Trophoblast cell (in vitro differentiated cells and primary cell): ENCODE measurements at regions not wholly inside any gene's neighbourhood (a gene's known extent, or its start where the extent isn't known, plus 50 kb on each side); places are given as distances from the start of the nearest gene placed in this dataset.

Experiments used
- DNase-seq, 2 donors: peaks; one replicate each; pipeline ENCODE4 v3.0.0-alpha.2; 2016
- H2AFZ ChIP-seq: 2 replicates; pipeline ENCODE4 v1.6.1; 2013; ENCODE audit warnings: low read length, moderate library complexity, mild to moderate bottlenecking; ENCODE audit not compliant: insufficient read depth, poor library complexity
- H2AK5ac ChIP-seq: 2 replicates; pipeline ENCODE4 v1.6.1; 2013; ENCODE audit warnings: mild to moderate bottlenecking, low read length
- H2BK120ac ChIP-seq: 2 replicates; pipeline ENCODE4 v1.6.1; 2013; ENCODE audit warnings: low read length, mild to moderate bottlenecking, moderate library complexity; ENCODE audit not compliant: insufficient read depth, poor library complexity
- H2BK12ac ChIP-seq: 2 replicates; pipeline ENCODE4 v1.6.1; 2013; ENCODE audit warnings: mild to moderate bottlenecking, low read length, moderate library complexity
- H2BK5ac ChIP-seq: 2 replicates; pipeline ENCODE4 v1.6.1; 2013; ENCODE audit warnings: low read length, low read depth, moderate library complexity, mild to moderate bottlenecking; ENCODE audit not compliant: poor library complexity
- H3K14ac ChIP-seq: 2 replicates; pipeline ENCODE4 v1.6.1; 2013; ENCODE audit warnings: mild to moderate bottlenecking, low read length
- H3K18ac ChIP-seq: 2 replicates; pipeline ENCODE4 v1.6.1; 2013; ENCODE audit warnings: mild to moderate bottlenecking, low read length
- H3K23ac ChIP-seq: 2 replicates; pipeline ENCODE4 v1.6.1; 2013; ENCODE audit warnings: low read length
- H3K27ac ChIP-seq: 2 replicates; pipeline ENCODE4 v1.5.1; 2013; ENCODE audit warnings: low read depth, mild to moderate bottlenecking, inconsistent platforms, low read length, moderate library complexity
- H3K27me3 ChIP-seq: 2 replicates; pipeline ENCODE4 v1.6.1; 2013; ENCODE audit warnings: inconsistent platforms, mild to moderate bottlenecking, low read length, moderate library complexity; ENCODE audit not compliant: insufficient read depth
- H3K36me3 ChIP-seq, 2 experiments: 1 replicate in 1 of 2; 2 replicates in 1 of 2; pipeline ENCODE4 v1.6.1; 2013; ENCODE audit warnings: low read length in 2 of 2, mild to moderate bottlenecking in 2 of 2, moderate library complexity in 1 of 2; ENCODE audit not compliant: insufficient read depth in 2 of 2, control insufficient read depth in 1 of 2
- H3K4ac ChIP-seq: 2 replicates; pipeline ENCODE4 v1.6.1; 2013; ENCODE audit warnings: low read depth, mild to moderate bottlenecking, low read length, moderate library complexity
- H3K4me1 ChIP-seq, 2 experiments: 1 replicate in 1 of 2; 2 replicates in 1 of 2; pipeline ENCODE4 v1.6.1; 2013; ENCODE audit warnings: low read length in 2 of 2, mild to moderate bottlenecking in 2 of 2, moderate library complexity in 1 of 2; ENCODE audit not compliant: insufficient read depth in 2 of 2, control insufficient read depth in 1 of 2
- H3K4me2 ChIP-seq: 2 replicates; pipeline ENCODE4 v1.6.1; 2013; ENCODE audit warnings: inconsistent platforms, mild to moderate bottlenecking, low read length, moderate library complexity
- H3K4me3 ChIP-seq: 2 replicates; pipeline ENCODE4 v1.5.1; 2013; ENCODE audit warnings: mild to moderate bottlenecking, low read depth, low read length, inconsistent platforms
- H3K79me1 ChIP-seq: one replicate; pipeline ENCODE4 v1.6.1; 2013; ENCODE audit warnings: low read length
- H3K79me2 ChIP-seq: 2 replicates; pipeline ENCODE4 v1.6.1; 2013; ENCODE audit warnings: low read length, mild to moderate bottlenecking; ENCODE audit not compliant: control insufficient read depth, insufficient read depth, poor library complexity
- H3K9ac ChIP-seq: 2 replicates; pipeline ENCODE4 v1.6.1; 2013; ENCODE audit warnings: mild to moderate bottlenecking, low read length
- H3K9me3 ChIP-seq: 2 replicates; pipeline ENCODE4 v1.6.1; 2013; ENCODE audit warnings: low read depth, mild to moderate bottlenecking, control low read depth, inconsistent platforms, low read length; ENCODE audit not compliant: insufficient read depth
- H4K12ac ChIP-seq: 2 replicates; pipeline ENCODE4 v1.6.1; 2013; ENCODE audit warnings: low read depth, mild to moderate bottlenecking, low read length, moderate library complexity
- H4K8ac ChIP-seq: 2 replicates; pipeline ENCODE4 v1.6.1; 2013; ENCODE audit warnings: low read depth, mild to moderate bottlenecking, low read length, moderate library complexity
- H4K91ac ChIP-seq: one replicate; pipeline ENCODE4 v1.6.1; 2013; ENCODE audit warnings: low read depth, mild to moderate bottlenecking, low read length, moderate library complexity
- WGBS: extraction: QIAGEN DNeasy Blood & Tissue Kit; methylation state at CpG from one replicate; pipeline ENCODE4 v1.1.7; 2013; ENCODE audit warnings: missing lambda C conversion rate; ENCODE audit not compliant: insufficient read length, insufficient coverage; ENCODE audit errors: extremely low coverage; 5-methylcytosine and 5-hydroxymethylcytosine counted together

GRCh38 chr13:73334445-73334844 lies 275.6 kb downstream of the KLF5 start:
- Histone ChIP-seq H3K18ac (no peak overlapping the region), H2BK12ac (no peak overlapping the region), H2AFZ (no peak overlapping the region), H3K14ac (no peak overlapping the region), H3K79me2 (no peaks in the 10 kb centered on the region), H3K27me3 (no peaks in the 10 kb centered on the region), H3K4ac (no peak overlapping the region), H3K23ac (no peak overlapping the region), H3K36me3 (no peaks in the 10 kb centered on the region), H2AK5ac (no peak overlapping the region), H4K8ac (no peak overlapping the region), H3K79me1 (peaks cover 4% of the 10 kb centered on the region), H3K27ac (no peak overlapping the region), H2BK120ac (no peak overlapping the region), H3K9me3 (no peaks in the 10 kb centered on the region), H3K4me2 (no peak overlapping the region), H3K9ac (no peak overlapping the region), H3K4me3 (no peak overlapping the region), H3K4me1 (peaks cover 0 to 5% of the 10 kb centered on the region in 2 experiments), H4K91ac (no peak overlapping the region), H4K12ac (no peak overlapping the region), H2BK5ac (no peak overlapping the region)
- DNase-seq, result peak; percentile 39 to 68
- no CpG with 5 or more reads among the region's 4 CpGs for WGBS

GRCh38 chr13:73331556-73331955 lies 272.8 kb downstream of the KLF5 start:
- no peaks in the 10 kb centered on the region for H3K4me1 ChIP-seq
- H3K79me1 ChIP-seq, result peaks cover 2% of the 10 kb centered on the region
- H3K9me3 ChIP-seq, result no peaks in the 10 kb centered on the region
- no peaks in the 10 kb centered on the region for H3K36me3 ChIP-seq
- H3K4me3 ChIP-seq, result no peak overlapping the region
- H3K9ac ChIP-seq, result no peak overlapping the region
- DNase-seq, result no peak
- H3K27ac ChIP-seq, result no peak overlapping the region
- no peak overlapping the region for H3K14ac ChIP-seq
- H3K79me2 ChIP-seq, result no peaks in the 10 kb centered on the region
- H2AK5ac ChIP-seq, result no peak overlapping the region
- no peak overlapping the region for H3K4ac ChIP-seq
- no peak overlapping the region for H4K91ac ChIP-seq
- no peak overlapping the region for H2AFZ ChIP-seq
- H3K27me3 ChIP-seq, result no peaks in the 10 kb centered on the region
- WGBS, result no CpG with 5 or more reads among the region's 1 CpG
- H2BK120ac ChIP-seq, result no peak overlapping the region
- H3K4me2 ChIP-seq, result no peak overlapping the region
- H4K8ac ChIP-seq, result no peak overlapping the region
- no peak overlapping the region for H4K12ac ChIP-seq
- H2BK12ac ChIP-seq, result no peak overlapping the region
- no peak overlapping the region for H3K23ac ChIP-seq
- H2BK5ac ChIP-seq, result no peak overlapping the region
- H3K18ac ChIP-seq, result no peak overlapping the region

- H3K9me3 ChIP-seq, result no peaks in the 10 kb centered on the region
- no peaks in the 10 kb centered on the region for H3K36me3 ChIP-seq
- no peak for DNase-seq
- no peak overlapping the region for H4K12ac ChIP-seq
- no peak overlapping the region for H3K14ac ChIP-seq
- no peak overlapping the region for H3K9ac ChIP-seq
- no peak overlapping the region for H3K18ac ChIP-seq
- H2BK120ac ChIP-seq, result no peak overlapping the region
- no peaks in the 10 kb centered on the region for H3K79me1 ChIP-seq
- H3K27me3 ChIP-seq, result no peaks in the 10 kb centered on the region
- H3K79me2 ChIP-seq, result no peaks in the 10 kb centered on the region
- no peak overlapping the region for H4K8ac ChIP-seq
- H3K27ac ChIP-seq, result no peak overlapping the region
- no peak overlapping the region for H3K4me3 ChIP-seq
- no peak overlapping the region for H4K91ac ChIP-seq
- H2AFZ ChIP-seq, result no peak overlapping the region
- H3K4me2 ChIP-seq, result no peak overlapping the region
- H2BK12ac ChIP-seq, result no peak overlapping the region
- H3K4ac ChIP-seq, result no peak overlapping the region
- no peak overlapping the region for H2BK5ac ChIP-seq
- no CpG with 5 or more reads among the region's 3 CpGs for WGBS
- H3K4me1 ChIP-seq, result no peaks in the 10 kb centered on the region
- no peak overlapping the region for H2AK5ac ChIP-seq
- no peak overlapping the region for H3K23ac ChIP-seq
Measured at GRCh38 chr13:73329355-73329754, 270.6 kb downstream of the KLF5 start.

- no peak overlapping the region for H2AK5ac ChIP-seq
- no peak overlapping the region for H3K18ac ChIP-seq
- no peak overlapping the region for H3K23ac ChIP-seq
- no peaks in the 10 kb centered on the region for H3K27me3 ChIP-seq
- H4K91ac ChIP-seq, result no peak overlapping the region
- no peak overlapping the region for H2BK12ac ChIP-seq
- no peak overlapping the region for H3K4me3 ChIP-seq
- H3K9ac ChIP-seq, result no peak overlapping the region
- no peaks in the 10 kb centered on the region for H3K9me3 ChIP-seq
- WGBS, result no CpG with 5 or more reads among the region's 4 CpGs
- no peak overlapping the region for H2BK5ac ChIP-seq
- DNase-seq, result no peak
- no peak overlapping the region for H3K14ac ChIP-seq
- H3K27ac ChIP-seq, result no peak overlapping the region
- H4K12ac ChIP-seq, result no peak overlapping the region
- no peak overlapping the region for H2BK120ac ChIP-seq
- H3K4me2 ChIP-seq, result no peak overlapping the region
- no peaks in the 10 kb centered on the region for H3K79me1 ChIP-seq
- no peak overlapping the region for H2AFZ ChIP-seq
- H3K4me1 ChIP-seq, result no peaks in the 10 kb centered on the region
- H4K8ac ChIP-seq, result no peak overlapping the region
- H3K4ac ChIP-seq, result no peak overlapping the region
- no peaks in the 10 kb centered on the region for H3K79me2 ChIP-seq
- no peaks in the 10 kb centered on the region for H3K36me3 ChIP-seq
Measured at GRCh38 chr13:73327579-73327978, 268.8 kb downstream of the KLF5 start.
